AG04449 (cell line): ENCODE measurements at regions not wholly inside any gene's neighbourhood (a gene's known extent, or its start where the extent isn't known, plus 50 kb on each side); places are given as distances from the start of the nearest gene placed in this dataset.
"Not testable (repeated sequence)": the region's sequence is repeated elsewhere in the genome, so short reads cannot be mapped to it uniquely, and the experiment has no call there.

Experiments used
- CTCF ChIA-PET: fragments of 350-600 bp; formaldehyde crosslinking; extraction: SDS; loops from one replicate; lab custom pipeline; 2021; ENCODE audit warnings: antibody characterized with exemption; lab: Yijun Ruan, JAX
- POLR2A ChIA-PET: fragments of 400-600, 350-600 bp; formaldehyde crosslinking; extraction: SDS; loops from one replicate; lab custom pipeline; 2020; ENCODE audit warnings: antibody characterized with exemption, inconsistent platforms; lab: Yijun Ruan, JAX
- DNase-seq: peaks from one replicate; pipeline ENCODE4 v3.0.0-alpha.2; 2010; ENCODE audit warnings: low read depth, low spot score
- H3K4me3 ChIP-seq: 2 replicates; pipeline ENCODE4 v1.5.1; 2011; ENCODE audit warnings: low read depth, mild to moderate bottlenecking, control low read depth, low read length
- TF ChIP-seq, protein P1 (sequence below): IDR thresholded peaks from one replicate; pipeline ENCODE4 v1.5.1; 2011; ENCODE audit warnings: mild to moderate bottlenecking, moderate library complexity, low read length, control low read depth, inconsistent platforms; ENCODE audit not compliant: insufficient read depth; ENCODE audit errors: missing control alignments

DNA sequence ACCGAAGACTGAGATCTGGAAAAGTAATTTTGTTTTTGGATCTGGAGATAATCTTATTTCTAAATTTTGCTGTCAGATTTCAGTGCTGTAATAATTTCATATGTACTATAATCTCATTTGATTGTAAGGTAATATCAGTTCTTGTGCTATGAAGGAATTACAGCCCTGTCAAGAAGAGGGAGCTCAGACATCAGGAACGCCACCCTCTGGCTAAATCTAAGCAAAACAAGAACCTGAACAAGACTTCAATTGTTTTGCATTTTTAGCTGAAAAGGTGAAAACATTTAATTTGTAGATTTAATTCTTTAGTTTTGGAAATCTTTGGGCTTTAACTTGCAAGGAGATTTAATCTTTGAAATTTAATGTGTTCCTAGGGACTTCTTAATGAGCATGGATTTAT lies 525.4 kb upstream of the HS3ST1 start:
- DNase-seq = no peak
- TF ChIP-seq, protein P1, sequence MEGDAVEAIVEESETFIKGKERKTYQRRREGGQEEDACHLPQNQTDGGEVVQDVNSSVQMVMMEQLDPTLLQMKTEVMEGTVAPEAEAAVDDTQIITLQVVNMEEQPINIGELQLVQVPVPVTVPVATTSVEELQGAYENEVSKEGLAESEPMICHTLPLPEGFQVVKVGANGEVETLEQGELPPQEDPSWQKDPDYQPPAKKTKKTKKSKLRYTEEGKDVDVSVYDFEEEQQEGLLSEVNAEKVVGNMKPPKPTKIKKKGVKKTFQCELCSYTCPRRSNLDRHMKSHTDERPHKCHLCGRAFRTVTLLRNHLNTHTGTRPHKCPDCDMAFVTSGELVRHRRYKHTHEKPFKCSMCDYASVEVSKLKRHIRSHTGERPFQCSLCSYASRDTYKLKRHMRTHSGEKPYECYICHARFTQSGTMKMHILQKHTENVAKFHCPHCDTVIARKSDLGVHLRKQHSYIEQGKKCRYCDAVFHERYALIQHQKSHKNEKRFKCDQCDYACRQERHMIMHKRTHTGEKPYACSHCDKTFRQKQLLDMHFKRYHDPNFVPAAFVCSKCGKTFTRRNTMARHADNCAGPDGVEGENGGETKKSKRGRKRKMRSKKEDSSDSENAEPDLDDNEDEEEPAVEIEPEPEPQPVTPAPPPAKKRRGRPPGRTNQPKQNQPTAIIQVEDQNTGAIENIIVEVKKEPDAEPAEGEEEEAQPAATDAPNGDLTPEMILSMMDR = no peak
- POLR2A ChIA-PET = no interaction called here
- no peak overlapping the region for H3K4me3 ChIP-seq
- CTCF ChIA-PET = interaction anchor here (1.2 kb wide), 1 partner anchor 1399 kb away, joined by 4 read pairs; no protein-coding TSS in a partner anchor

DNA sequence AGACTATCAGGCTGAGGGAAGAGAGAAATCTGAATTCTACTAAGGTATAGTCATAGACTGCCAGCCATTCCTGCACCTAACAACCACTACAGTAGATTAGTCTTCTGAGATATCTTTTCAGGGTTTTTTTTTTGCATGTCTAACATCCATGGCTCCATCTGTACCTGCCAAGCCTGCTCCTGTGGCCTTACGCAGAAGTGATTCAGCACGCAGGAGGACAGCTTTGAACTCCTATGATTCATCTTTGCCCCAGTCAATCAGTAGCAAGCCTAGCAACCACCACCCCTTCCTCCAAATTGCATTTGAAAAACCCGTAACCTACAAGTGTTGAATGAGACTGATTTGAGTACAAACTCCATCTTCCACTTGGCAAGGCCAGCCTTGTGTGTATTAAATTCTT lies 520.7 kb upstream of the HS3ST1 start:
- TF ChIP-seq, protein P1 = no peak
- no peak overlapping the region for H3K4me3 ChIP-seq
- POLR2A ChIA-PET = no interaction called here
- CTCF ChIA-PET = no interaction called here
- no peak for DNase-seq

DNA sequence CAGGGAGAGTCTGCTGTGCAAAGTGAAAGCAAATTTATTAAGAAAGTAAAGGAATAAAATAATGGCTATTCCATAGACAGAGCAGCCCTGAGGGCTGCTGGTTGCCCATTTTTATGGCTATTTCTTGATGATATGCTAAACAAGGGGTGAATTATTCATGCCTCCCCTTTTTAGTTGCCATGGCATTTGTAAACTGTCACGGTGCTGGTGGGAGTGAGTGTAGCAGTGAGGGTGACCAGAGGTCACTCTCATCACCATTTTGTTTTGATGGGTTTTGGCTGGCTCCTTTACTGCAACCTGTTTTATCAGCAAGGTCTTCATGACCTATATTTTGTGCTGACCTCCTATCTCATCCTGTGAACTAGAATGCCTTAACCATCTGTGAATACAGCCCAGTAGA lies 518.9 kb upstream of the HS3ST1 start:
- H3K4me3 ChIP-seq, POLR2A ChIA-PET, DNase-seq, CTCF ChIA-PET: not testable (repeated sequence)

DNA sequence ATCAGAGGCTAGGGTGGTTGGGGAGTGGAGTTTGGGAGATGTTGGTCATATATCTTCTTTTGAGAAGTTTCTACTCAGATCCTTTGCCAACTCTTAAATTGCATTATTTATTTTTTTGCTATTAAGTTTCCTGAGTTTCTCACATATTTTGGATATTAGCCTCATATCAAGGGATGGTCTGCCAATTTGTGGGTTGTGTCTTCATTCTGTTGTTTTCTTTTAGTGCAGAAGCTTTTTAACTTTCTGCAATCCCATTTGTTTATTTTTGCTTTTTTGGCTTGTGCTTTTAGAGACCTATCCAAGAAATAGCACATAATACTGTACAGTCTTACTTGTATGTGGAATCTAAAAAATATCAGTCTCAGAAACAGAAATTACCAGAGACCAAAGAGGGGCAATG lies 509.2 kb upstream of the HS3ST1 start:
- DNase-seq = no peak
- no peak overlapping the region for H3K4me3 ChIP-seq
- POLR2A ChIA-PET = no interaction called here
- TF ChIP-seq, protein P1 = no peak
- CTCF ChIA-PET = no interaction called here

DNA sequence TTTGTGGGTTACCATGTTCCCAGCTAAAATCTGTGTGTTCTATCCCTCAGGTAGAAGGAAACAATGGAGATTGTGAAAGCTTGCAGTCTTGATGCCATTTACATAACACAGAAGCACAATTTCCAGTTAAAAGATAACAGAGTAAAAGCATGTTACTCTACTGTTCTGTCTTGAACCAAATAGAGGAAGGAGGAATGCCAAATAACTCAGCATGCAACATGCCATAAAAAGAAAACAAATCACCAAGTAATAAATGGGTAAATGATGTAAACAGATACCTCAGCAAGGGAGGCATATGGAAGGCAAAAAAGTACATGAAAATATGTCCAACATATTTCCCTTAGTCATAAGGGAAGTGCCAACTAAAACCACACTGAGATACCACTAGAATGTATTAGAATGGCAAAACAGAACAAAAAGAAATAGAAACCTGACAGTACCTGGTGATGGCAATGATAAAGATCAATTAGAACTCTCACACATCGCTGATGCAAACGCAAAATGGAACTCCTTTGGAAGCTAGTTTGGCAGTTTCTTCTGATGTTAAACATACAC lies 502.6 kb upstream of the HS3ST1 start:
- TF ChIP-seq, protein P1 = no peak
- CTCF ChIA-PET = no interaction called here
- POLR2A ChIA-PET = no interaction called here

DNA sequence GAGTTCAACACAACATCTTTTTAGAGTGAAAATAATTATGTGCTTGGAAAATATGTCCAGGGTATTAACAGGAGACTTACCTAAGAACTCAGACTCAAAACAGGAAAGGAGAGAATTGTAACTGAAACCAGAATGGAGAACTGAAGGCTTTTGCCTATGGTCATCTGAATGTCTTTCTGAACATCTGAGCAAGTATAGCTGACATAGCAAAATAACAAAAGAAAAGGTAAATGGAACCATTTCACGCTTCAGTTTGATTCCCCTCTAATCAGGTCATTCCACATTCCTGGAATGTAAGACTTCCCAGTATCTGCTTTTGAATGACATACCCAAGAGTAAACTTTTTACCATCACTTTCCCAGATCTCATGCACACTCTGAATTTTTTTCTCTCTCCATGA lies 500.4 kb upstream of the HS3ST1 start:
- CTCF ChIA-PET = no interaction called here
- TF ChIP-seq, protein P1 = no peak
- DNase-seq = no peak
- POLR2A ChIA-PET = no interaction called here
- H3K4me3 ChIP-seq = no peak overlapping the region

More for the DNA sequence above, 502.6 kb upstream of the HS3ST1 start:
- no peak for DNase-seq
- H3K4me3 ChIP-seq = no peak overlapping the region

DNA sequence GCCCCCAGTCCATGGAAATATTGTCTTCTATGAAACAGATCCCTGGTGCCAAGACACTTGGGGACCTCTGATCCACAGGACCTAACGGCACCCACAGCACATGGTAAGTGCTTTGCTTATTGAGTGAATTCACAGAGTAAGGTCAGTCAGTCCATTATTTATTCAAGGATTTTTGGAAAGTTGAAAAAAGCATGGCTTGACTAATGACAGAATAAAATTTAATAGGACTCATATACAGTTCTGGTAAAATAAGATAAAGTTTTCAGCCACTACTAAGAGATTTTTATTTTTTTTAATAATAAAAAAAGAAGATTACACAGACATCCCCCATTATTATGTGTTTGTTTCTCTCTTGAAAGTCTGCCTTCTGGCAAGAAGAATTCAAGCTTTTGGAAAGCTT lies 490.6 kb upstream of the HS3ST1 start:
- no peak overlapping the region for H3K4me3 ChIP-seq
- CTCF ChIA-PET = no interaction called here
- POLR2A ChIA-PET = no interaction called here
- DNase-seq = no peak
- TF ChIP-seq, protein P1 = no peak
